Globus pallidus (tissue), 1 donor: ENCODE measurements at regions not wholly inside any gene's neighbourhood (a gene's known extent, or its start where the extent isn't known, plus 50 kb on each side); places are given as distances from the start of the nearest gene placed in this dataset.

ENCODE experiments used
- DNase-seq: peaks from one replicate; pipeline ENCODE4 v3.0.0-alpha.2; 2015; ENCODE audit warnings: low spot score

GRCh38 chrX:68947882-68948605 is 119.2 kb downstream of the EFNB1 start:
- DNase-seq: no peak

- no peak for DNase-seq
Observed at GRCh38 chrX:68945603-68946228, 116.9 kb downstream of the EFNB1 start.

- no peak for DNase-seq
Observed at GRCh38 chrX:68945081-68945602, 116.3 kb downstream of the EFNB1 start.

GRCh38 chrX:68944211-68944610 is 115.4 kb downstream of the EFNB1 start:
- DNase-seq: no peak

- no peak for DNase-seq
Observed at GRCh38 chrX:68942840-68943239, 114.0 kb downstream of the EFNB1 start.

GRCh38 chrX:68942104-68942503 is 113.3 kb downstream of the EFNB1 start:
- no peak for DNase-seq

GRCh38 chrX:68941385-68941952 is 112.6 kb downstream of the EFNB1 start:
- no peak for DNase-seq

- no peak for DNase-seq
Observed at GRCh38 chrX:68940601-68941000, 111.8 kb downstream of the EFNB1 start.

GRCh38 chrX:68939868-68940267 is 111.0 kb downstream of the EFNB1 start:
- DNase-seq: no peak

- DNase-seq: no peak
Observed at GRCh38 chrX:68938244-68939004, 109.6 kb downstream of the EFNB1 start.

GRCh38 chrX:68937581-68937980 is 108.8 kb downstream of the EFNB1 start:
- no peak for DNase-seq

- no peak for DNase-seq
Observed at GRCh38 chrX:68936608-68937007, 107.8 kb downstream of the EFNB1 start.

- DNase-seq: no peak
Observed at GRCh38 chrX:68936126-68936525, 107.3 kb downstream of the EFNB1 start.

GRCh38 chrX:68935362-68935761 is 106.5 kb downstream of the EFNB1 start:
- no peak for DNase-seq

- DNase-seq: no peak
Observed at GRCh38 chrX:68934922-68935321, 106.1 kb downstream of the EFNB1 start.

GRCh38 chrX:68934421-68934820 is 105.6 kb downstream of the EFNB1 start:
- no peak for DNase-seq

GRCh38 chrX:68932611-68933010 is 103.8 kb downstream of the EFNB1 start:
- no peak for DNase-seq

GRCh38 chrX:68931345-68931744 is 102.5 kb downstream of the EFNB1 start:
- no peak for DNase-seq

GRCh38 chrX:68930542-68931317 is 101.9 kb downstream of the EFNB1 start:
- no peak for DNase-seq

- DNase-seq: no peak
Observed at GRCh38 chrX:68929332-68930150, 100.7 kb downstream of the EFNB1 start.

GRCh38 chrX:68928401-68928800 is 99.6 kb downstream of the EFNB1 start:
- DNase-seq: no peak
